Sigmoid colon (tissue), 3 donors: ENCODE measurements at regions not wholly inside any gene's neighbourhood (a gene's known extent, or its start where the extent isn't known, plus 50 kb on each side); places are given as distances from the start of the nearest gene placed in this dataset.

Experiments used
- CTCF ChIP-seq, 4 experiments: fragments of 450-650 bp in 3 of 4; fragments of 200-600 bp in 1 of 4; IDR thresholded peaks; one replicate each; pipeline ENCODE4 v1.5.1; 2016 to 2019; ENCODE audit warnings: antibody characterized with exemption in 4 of 4, mild to moderate bottlenecking in 3 of 4, moderate library complexity in 2 of 4
- POLR2A ChIP-seq, 2 donors: fragments of 450-650 bp; IDR thresholded peaks; one replicate each; pipeline ENCODE4 v1.6.1; 2016; ENCODE audit warnings: antibody characterized with exemption in 2 of 2, mild to moderate bottlenecking in 2 of 2, moderate library complexity in 2 of 2

GRCh38 chr3:197435426-197435825, 120.3 kb downstream of the BDH1 start:
- TF ChIP-seq CTCF (IDR thresholded peaks at IDR 0.05) (no peak), POLR2A (IDR thresholded peaks at IDR 0.05) (no peak)
